Panc1 (cell line): ENCODE measurements at regions not wholly inside any gene's neighbourhood (a gene's known extent, or its start where the extent isn't known, plus 50 kb on each side); places are given as distances from the start of the nearest gene placed in this dataset.

ENCODE experiments used
- CTCF ChIP-seq: fragments of 450-650 bp; IDR thresholded peaks from 2 replicates; pipeline ENCODE4 v1.5.1; 2017; ENCODE audit warnings: mild to moderate bottlenecking
- POLR2AphosphoS5 ChIP-seq: IDR thresholded peaks from 2 replicates; pipeline ENCODE4 v1.6.1; 2012; ENCODE audit warnings: mild to moderate bottlenecking, low read depth, low read length, moderate library complexity
- SIN3A ChIP-seq: IDR thresholded peaks from 2 replicates; pipeline ENCODE4 v1.6.1; 2012; ENCODE audit warnings: low read depth, mild to moderate bottlenecking, low read length, moderate library complexity, borderline replicate concordance; ENCODE audit not compliant: insufficient read depth
- TCF7L2 ChIP-seq: IDR thresholded peaks from 2 replicates; pipeline ENCODE4 v1.6.1; 2011; ENCODE audit warnings: mild to moderate bottlenecking, low read depth, low read length, inconsistent platforms
- TF ChIP-seq, protein P1 (sequence below), 2 experiments: IDR thresholded peaks; 2 replicates each; pipeline ENCODE4 v1.6.1; 2011 to 2012; ENCODE audit warnings: low read depth in 2 of 2, control low read depth in 1 of 2, low read length in 1 of 2, mild to moderate bottlenecking in 1 of 2, moderate library complexity in 1 of 2; ENCODE audit not compliant: insufficient read depth in 1 of 2

GRCh38 chr4:187304133-187304532 lies 580.5 kb upstream of the FAT1 start:
- no peak for TF ChIP-seq CTCF
- TF ChIP-seq POLR2AphosphoS5, result no peak
- TF ChIP-seq, protein P1, sequence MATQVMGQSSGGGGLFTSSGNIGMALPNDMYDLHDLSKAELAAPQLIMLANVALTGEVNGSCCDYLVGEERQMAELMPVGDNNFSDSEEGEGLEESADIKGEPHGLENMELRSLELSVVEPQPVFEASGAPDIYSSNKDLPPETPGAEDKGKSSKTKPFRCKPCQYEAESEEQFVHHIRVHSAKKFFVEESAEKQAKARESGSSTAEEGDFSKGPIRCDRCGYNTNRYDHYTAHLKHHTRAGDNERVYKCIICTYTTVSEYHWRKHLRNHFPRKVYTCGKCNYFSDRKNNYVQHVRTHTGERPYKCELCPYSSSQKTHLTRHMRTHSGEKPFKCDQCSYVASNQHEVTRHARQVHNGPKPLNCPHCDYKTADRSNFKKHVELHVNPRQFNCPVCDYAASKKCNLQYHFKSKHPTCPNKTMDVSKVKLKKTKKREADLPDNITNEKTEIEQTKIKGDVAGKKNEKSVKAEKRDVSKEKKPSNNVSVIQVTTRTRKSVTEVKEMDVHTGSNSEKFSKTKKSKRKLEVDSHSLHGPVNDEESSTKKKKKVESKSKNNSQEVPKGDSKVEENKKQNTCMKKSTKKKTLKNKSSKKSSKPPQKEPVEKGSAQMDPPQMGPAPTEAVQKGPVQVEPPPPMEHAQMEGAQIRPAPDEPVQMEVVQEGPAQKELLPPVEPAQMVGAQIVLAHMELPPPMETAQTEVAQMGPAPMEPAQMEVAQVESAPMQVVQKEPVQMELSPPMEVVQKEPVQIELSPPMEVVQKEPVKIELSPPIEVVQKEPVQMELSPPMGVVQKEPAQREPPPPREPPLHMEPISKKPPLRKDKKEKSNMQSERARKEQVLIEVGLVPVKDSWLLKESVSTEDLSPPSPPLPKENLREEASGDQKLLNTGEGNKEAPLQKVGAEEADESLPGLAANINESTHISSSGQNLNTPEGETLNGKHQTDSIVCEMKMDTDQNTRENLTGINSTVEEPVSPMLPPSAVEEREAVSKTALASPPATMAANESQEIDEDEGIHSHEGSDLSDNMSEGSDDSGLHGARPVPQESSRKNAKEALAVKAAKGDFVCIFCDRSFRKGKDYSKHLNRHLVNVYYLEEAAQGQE (IDR thresholded peaks at IDR 0.05; ENCODE audit: insufficient read depth in 1 of 2, low read depth in 2 of 2, low read length in 1 of 2), result no peak
- no peak for TF ChIP-seq TCF7L2
- no peak for TF ChIP-seq SIN3A
